Colon (tissue), 2 donors: ENCODE measurements at regions not wholly inside any gene's neighbourhood (a gene's known extent, or its start where the extent isn't known, plus 50 kb on each side); places are given as distances from the start of the nearest gene placed in this dataset.

Experiments
- FAIRE-seq: peaks from 2 replicates; lab custom pipeline; 2012; peaks lifted over from hg19 to GRCh38; lab: Jason Lieb, UNC
- donor health status: control.
- donor health status: control.

- no peak for FAIRE-seq
These were observed 480.0 kb downstream of the NR2F1-AS1 start for GRCh38 chr5:93100976-93101375.

GRCh38 chr5:93100428-93100827 is 480.6 kb downstream of the NR2F1-AS1 start:
- no peak for FAIRE-seq

- FAIRE-seq, result no peak
These were observed 481.1 kb downstream of the NR2F1-AS1 start for GRCh38 chr5:93099902-93100347.

GRCh38 chr5:93096561-93096960 is 484.5 kb downstream of the NR2F1-AS1 start:
- no peak for FAIRE-seq

GRCh38 chr5:93092349-93093105 is 488.5 kb downstream of the NR2F1-AS1 start:
- no peak for FAIRE-seq

- no peak for FAIRE-seq
These were observed 490.3 kb downstream of the NR2F1-AS1 start for GRCh38 chr5:93090698-93091097.

- no peak for FAIRE-seq
These were observed 492.2 kb downstream of the NR2F1-AS1 start for GRCh38 chr5:93088592-93089389.

- no peak for FAIRE-seq
These were observed 493.7 kb downstream of the NR2F1-AS1 start for GRCh38 chr5:93087326-93087725.

- FAIRE-seq, result no peak
These were observed 498.0 kb downstream of the NR2F1-AS1 start for GRCh38 chr5:93082981-93083380.

GRCh38 chr5:93079046-93079445 is 502.0 kb downstream of the NR2F1-AS1 start:
- FAIRE-seq, result no peak

- no peak for FAIRE-seq
These were observed 502.7 kb downstream of the NR2F1-AS1 start for GRCh38 chr5:93078082-93079038.

GRCh38 chr5:93076566-93076965 is 504.5 kb downstream of the NR2F1-AS1 start:
- no peak for FAIRE-seq

GRCh38 chr5:93076096-93076495 is 504.9 kb downstream of the NR2F1-AS1 start:
- no peak for FAIRE-seq

- FAIRE-seq, result no peak
These were observed 507.5 kb downstream of the NR2F1-AS1 start for GRCh38 chr5:93073547-93073946.

- no peak for FAIRE-seq
These were observed 508.1 kb downstream of the NR2F1-AS1 start for GRCh38 chr5:93072831-93073459.

GRCh38 chr5:93071710-93072109 is 509.3 kb downstream of the NR2F1-AS1 start:
- no peak for FAIRE-seq

- FAIRE-seq, result no peak
These were observed 510.1 kb downstream of the NR2F1-AS1 start for GRCh38 chr5:93070938-93071337.

GRCh38 chr5:93069276-93069675 is 511.7 kb downstream of the NR2F1-AS1 start:
- FAIRE-seq, result no peak

- no peak for FAIRE-seq
These were observed 518.5 kb downstream of the NR2F1-AS1 start for GRCh38 chr5:93062548-93062947.

GRCh38 chr5:93058309-93058708 is 522.7 kb downstream of the NR2F1-AS1 start:
- no peak for FAIRE-seq

- no peak for FAIRE-seq
These were observed 523.7 kb downstream of the NR2F1-AS1 start for GRCh38 chr5:93057311-93057710.

- no peak for FAIRE-seq
These were observed 525.0 kb downstream of the NR2F1-AS1 start for GRCh38 chr5:93055971-93056370.
